SK-N-SH treated with all-trans-retinoic acid at 6 μM for 48 hours (cell line): ENCODE measurements at regions not wholly inside any gene's neighbourhood (a gene's known extent, or its start where the extent isn't known, plus 50 kb on each side); places are given as distances from the start of the nearest gene placed in this dataset.

Source experiments
- GLIS3 ChIP-seq: fragments of 250-450 bp; sonication (Bioruptor Pico); IDR thresholded peaks from 2 replicates; pipeline ENCODE4 v1.5.0; 2020; ENCODE audit warnings: mild to moderate bottlenecking, moderate library complexity
- ZFP3 ChIP-seq: fragments of 250-450 bp; sonication (Bioruptor Pico); IDR thresholded peaks from 2 replicates; pipeline ENCODE4 v1.5.0; 2020; ENCODE audit warnings: mild to moderate bottlenecking, moderate library complexity
- ZFP30 ChIP-seq: fragments of 450-650 bp; formaldehyde crosslinking; IDR thresholded peaks from 2 replicates; pipeline ENCODE4 v1.5.0; 2022; ENCODE audit warnings: mild to moderate bottlenecking, moderate library complexity
- TF ChIP-seq, protein P1 (sequence below): fragments of 250-450 bp; sonication (Bioruptor Pico); IDR thresholded peaks from 2 replicates; pipeline ENCODE4 v1.5.1; 2020; ENCODE audit warnings: low read depth, mild to moderate bottlenecking, moderate library complexity
- TF ChIP-seq, protein P2 (sequence below): fragments of 250-450 bp; sonication (Bioruptor Pico); IDR thresholded peaks from 2 replicates; pipeline ENCODE4 v1.8.0; 2020; ENCODE audit warnings: mild to moderate bottlenecking, moderate library complexity, borderline replicate concordance

DNA sequence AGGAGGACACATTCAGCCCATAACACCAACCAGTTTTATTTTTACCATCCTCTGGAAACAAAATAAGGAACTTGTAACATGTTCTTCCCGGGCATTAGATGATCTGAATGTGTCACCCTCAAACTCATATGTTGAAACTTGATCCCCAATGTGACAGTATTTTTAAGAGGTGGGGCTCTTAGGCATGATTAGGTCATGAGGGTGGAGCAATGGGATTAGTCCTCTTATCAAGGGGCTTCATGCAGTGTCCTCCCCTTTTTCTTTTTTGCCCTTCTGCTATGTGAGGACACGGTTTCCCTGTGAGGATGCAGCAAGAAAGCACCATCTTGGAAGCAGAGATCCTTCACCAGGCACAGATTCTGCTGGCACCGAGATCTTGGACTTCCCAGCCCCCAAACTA lies 401.5 kb upstream of the TRIB2 start:
- TF ChIP-seq, protein P1, sequence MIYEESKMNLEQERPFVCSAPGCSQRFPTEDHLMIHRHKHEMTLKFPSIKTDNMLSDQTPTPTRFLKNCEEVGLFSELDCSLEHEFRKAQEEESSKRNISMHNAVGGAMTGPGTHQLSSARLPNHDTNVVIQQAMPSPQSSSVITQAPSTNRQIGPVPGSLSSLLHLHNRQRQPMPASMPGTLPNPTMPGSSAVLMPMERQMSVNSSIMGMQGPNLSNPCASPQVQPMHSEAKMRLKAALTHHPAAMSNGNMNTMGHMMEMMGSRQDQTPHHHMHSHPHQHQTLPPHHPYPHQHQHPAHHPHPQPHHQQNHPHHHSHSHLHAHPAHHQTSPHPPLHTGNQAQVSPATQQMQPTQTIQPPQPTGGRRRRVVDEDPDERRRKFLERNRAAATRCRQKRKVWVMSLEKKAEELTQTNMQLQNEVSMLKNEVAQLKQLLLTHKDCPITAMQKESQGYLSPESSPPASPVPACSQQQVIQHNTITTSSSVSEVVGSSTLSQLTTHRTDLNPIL (CRISPR knock-in tag), result no peak
- TF ChIP-seq ZFP3 (CRISPR knock-in tag), result no peak
- no peak for TF ChIP-seq ZFP30 (CRISPR knock-in tag)
- TF ChIP-seq GLIS3 (CRISPR knock-in tag), result no peak
- TF ChIP-seq, protein P2, sequence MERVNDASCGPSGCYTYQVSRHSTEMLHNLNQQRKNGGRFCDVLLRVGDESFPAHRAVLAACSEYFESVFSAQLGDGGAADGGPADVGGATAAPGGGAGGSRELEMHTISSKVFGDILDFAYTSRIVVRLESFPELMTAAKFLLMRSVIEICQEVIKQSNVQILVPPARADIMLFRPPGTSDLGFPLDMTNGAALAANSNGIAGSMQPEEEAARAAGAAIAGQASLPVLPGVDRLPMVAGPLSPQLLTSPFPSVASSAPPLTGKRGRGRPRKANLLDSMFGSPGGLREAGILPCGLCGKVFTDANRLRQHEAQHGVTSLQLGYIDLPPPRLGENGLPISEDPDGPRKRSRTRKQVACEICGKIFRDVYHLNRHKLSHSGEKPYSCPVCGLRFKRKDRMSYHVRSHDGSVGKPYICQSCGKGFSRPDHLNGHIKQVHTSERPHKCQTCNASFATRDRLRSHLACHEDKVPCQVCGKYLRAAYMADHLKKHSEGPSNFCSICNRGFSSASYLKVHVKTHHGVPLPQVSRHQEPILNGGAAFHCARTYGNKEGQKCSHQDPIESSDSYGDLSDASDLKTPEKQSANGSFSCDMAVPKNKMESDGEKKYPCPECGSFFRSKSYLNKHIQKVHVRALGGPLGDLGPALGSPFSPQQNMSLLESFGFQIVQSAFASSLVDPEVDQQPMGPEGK (CRISPR knock-in tag), result no peak
